ENCODE measurements at regions not wholly inside any gene's neighbourhood (a gene's known extent, or its start where the extent isn't known, plus 50 kb on each side); places are given as distances from the start of the nearest gene placed in this dataset.

DNA sequence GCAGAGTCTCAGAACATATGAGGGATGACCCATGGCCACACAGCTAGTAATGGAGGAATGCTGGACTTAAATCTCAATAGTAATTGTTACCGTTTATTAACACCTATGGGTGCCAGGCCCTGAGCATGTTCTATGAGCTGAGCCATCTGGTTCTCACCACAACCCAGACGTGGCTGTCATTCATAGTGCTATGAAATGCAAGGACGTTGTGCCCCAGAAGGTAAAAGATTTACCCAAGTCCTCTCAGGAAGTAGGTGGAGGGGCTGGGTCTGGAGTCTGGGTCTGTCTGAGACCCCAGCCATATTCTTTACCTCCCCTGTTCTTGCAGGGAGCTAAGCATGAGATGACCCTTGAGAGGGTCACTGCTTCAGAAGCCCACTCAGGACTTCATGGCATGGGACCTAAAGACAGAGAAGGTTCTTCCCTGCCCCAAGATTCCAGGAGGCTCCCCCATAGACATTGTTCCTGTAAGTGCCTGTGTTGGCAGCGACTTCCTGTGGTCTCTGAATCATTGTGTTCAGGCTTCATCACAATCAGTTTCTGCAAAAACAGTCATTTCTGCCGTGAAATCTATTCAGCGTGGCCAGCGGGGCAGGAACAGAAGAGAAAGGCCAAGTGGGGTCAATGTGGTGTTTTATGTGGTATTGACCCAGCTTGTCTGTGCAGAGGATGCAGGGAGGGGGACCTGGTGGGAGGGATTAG, 475.4 kb downstream of the PTPRU start:
- Histone ChIP-seq H2AFZ (ENCODE audit: low read length) (no peak overlapping the region), H3K9ac (ENCODE audit: low read length) (no peak overlapping the region), H4K20me1 (ENCODE audit: insufficient read depth, low read depth, low read length) (no peaks in the 10 kb centered on the region), H3K4me3 (ENCODE audit: low read length) (no peak overlapping the region), H3K36me3 (ENCODE audit: insufficient read depth, low read length) (no peaks in the 10 kb centered on the region), H3K27me3 (ENCODE audit: low read length) (no peaks in the 10 kb centered on the region), H3K4me2 (ENCODE audit: low read depth, low read length, poor library complexity, severe bottlenecking) (no peak overlapping the region), H3K9me3 (ENCODE audit: low read length) (no peaks in the 10 kb centered on the region), H3K27ac (ENCODE audit: low read length) (no peak overlapping the region), H3K4me1 (ENCODE audit: low read length) (no peaks in the 10 kb centered on the region), H3K79me2 (ENCODE audit: low read length) (no peaks in the 10 kb centered on the region), H3K9me2 (replicated peaks; ENCODE audit: insufficient read depth, low read length) (no peaks in the 10 kb centered on the region)
- no peak for DNase-seq

DNA sequence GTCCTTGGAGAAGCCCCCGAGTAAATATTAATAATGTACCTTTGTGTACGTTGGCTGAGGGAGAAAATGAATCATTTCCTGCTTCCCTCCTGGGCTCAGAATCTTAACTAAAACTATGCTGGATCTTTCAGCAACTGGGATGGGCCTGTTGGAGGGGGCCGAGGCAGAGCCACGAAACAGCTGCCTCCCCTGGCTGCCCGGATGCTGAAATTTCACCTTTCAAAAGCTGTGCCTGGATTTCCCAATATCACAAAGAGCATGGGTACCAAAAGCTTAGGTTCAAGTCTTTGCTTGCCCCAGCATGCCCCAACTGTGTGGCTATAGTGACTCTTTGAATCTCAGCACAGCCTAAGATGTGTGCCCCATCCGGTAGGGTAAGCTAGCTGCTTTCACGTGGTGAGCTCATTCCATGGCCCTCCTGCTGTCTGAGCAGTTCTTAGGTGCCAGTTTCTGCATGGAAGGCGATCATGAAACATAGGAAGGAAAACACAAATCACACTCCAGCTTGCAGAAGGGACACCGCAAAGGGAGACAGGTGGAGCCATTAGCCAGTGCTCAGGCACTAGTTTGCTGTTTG, 473.5 kb downstream of the PTPRU start:
- Histone ChIP-seq H3K27ac (ENCODE audit: low read length) (no peak overlapping the region), H4K20me1 (ENCODE audit: insufficient read depth, low read depth, low read length) (no peaks in the 10 kb centered on the region), H2AFZ (ENCODE audit: low read length) (no peak overlapping the region), H3K9me2 (replicated peaks; ENCODE audit: insufficient read depth, low read length) (no peaks in the 10 kb centered on the region), H3K4me3 (ENCODE audit: low read length) (no peak overlapping the region), H3K36me3 (ENCODE audit: insufficient read depth, low read length) (no peaks in the 10 kb centered on the region), H3K27me3 (ENCODE audit: low read length) (no peaks in the 10 kb centered on the region), H3K9me3 (ENCODE audit: low read length) (no peaks in the 10 kb centered on the region), H3K79me2 (ENCODE audit: low read length) (no peaks in the 10 kb centered on the region), H3K4me1 (ENCODE audit: low read length) (no peaks in the 10 kb centered on the region), H3K4me2 (ENCODE audit: low read depth, low read length, poor library complexity, severe bottlenecking) (no peak overlapping the region), H3K9ac (ENCODE audit: low read length) (no peak overlapping the region)
- no peak for DNase-seq

DNA sequence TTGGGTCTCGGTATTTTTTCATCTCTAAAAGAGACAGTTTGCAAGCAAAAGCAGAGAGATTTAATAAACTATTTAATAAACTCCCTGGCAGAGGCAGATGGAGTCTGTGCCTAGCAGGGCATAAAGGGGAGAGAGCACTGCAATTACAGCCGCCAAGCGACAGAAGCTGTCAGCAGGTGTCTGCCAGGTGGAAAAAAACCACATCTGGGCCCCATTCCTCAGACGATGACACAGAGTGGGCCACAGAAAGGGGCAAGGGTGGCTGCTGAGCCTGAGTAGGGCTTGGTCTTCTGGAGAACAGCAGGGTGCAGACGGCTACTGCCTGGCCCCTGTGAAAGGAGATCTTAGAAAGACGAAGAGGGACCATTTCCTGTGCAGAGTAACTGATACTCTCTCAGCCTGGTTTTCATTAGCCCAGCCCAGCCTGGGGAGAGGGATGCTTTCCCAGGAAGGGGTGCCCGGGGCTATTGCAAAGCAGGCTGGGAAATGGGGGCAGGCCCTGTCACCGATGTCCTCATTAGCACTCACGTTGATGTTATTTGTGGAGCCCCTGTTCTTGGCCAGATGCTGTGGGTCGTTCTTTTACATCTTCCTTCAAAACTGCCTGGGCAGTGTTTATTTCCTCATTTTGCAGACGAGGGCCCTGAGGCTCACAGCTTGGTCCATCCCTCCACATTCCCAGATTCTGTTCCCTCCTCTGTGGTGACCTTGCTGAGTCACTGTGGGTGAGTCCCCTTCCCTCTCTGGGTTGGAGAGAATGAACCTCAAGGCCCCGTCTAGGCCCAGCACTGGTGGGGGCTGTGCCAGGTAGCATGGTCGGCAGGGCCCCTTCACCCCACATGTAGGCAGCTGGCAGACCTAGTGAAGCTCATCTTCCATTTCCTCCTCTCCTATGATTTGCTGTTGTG, 472.7 kb downstream of the PTPRU start:
- no peaks in the 10 kb centered on the region for H3K36me3 ChIP-seq (ENCODE audit: insufficient read depth, low read length)
- no peak overlapping the region for H3K4me3 ChIP-seq (ENCODE audit: low read length)
- H3K4me2 ChIP-seq (ENCODE audit: low read depth, low read length, poor library complexity, severe bottlenecking), result no peak overlapping the region
- no peaks in the 10 kb centered on the region for H3K4me1 ChIP-seq (ENCODE audit: low read length)
- no peaks in the 10 kb centered on the region for H3K79me2 ChIP-seq (ENCODE audit: low read length)
- H3K27me3 ChIP-seq (ENCODE audit: low read length), result no peaks in the 10 kb centered on the region
- H3K9me2 ChIP-seq (replicated peaks; ENCODE audit: insufficient read depth, low read length), result no peaks in the 10 kb centered on the region
- no peak overlapping the region for H3K9ac ChIP-seq (ENCODE audit: low read length)
- H2AFZ ChIP-seq (ENCODE audit: low read length), result no peak overlapping the region
- no peak overlapping the region for H3K27ac ChIP-seq (ENCODE audit: low read length)
- no peak for DNase-seq
- H3K9me3 ChIP-seq (ENCODE audit: low read length), result no peaks in the 10 kb centered on the region
- H4K20me1 ChIP-seq (ENCODE audit: insufficient read depth, low read depth, low read length), result no peaks in the 10 kb centered on the region

DNA sequence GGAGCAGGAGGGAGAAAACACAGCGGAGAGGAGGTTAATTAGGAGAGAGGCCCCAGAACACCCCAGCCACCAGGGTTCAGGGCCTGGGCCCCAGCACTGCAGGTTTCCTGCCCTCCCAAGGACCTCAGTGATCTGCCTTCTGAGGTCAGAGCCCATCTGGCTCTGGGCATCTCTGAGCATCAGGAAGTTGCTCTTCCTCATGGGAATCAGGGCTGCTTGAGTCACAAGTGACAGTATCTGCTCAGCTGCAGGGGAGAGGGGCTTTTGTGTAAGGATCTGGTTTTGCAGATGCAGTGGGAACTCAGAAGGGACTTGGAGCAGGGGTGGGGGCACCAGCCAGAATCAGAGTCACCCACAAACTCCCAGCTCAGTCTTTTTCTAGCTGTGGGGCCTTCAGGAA, 472.1 kb downstream of the PTPRU start:
- H2AFZ ChIP-seq (ENCODE audit: low read length), result no peak overlapping the region
- H3K9me3 ChIP-seq (ENCODE audit: low read length), result no peaks in the 10 kb centered on the region
- no peaks in the 10 kb centered on the region for H3K36me3 ChIP-seq (ENCODE audit: insufficient read depth, low read length)
- no peaks in the 10 kb centered on the region for H3K4me1 ChIP-seq (ENCODE audit: low read length)
- H4K20me1 ChIP-seq (ENCODE audit: insufficient read depth, low read depth, low read length), result no peaks in the 10 kb centered on the region
- no peak overlapping the region for H3K9ac ChIP-seq (ENCODE audit: low read length)
- H3K79me2 ChIP-seq (ENCODE audit: low read length), result no peaks in the 10 kb centered on the region
- no peak overlapping the region for H3K4me3 ChIP-seq (ENCODE audit: low read length)
- no peak for DNase-seq
- H3K9me2 ChIP-seq (replicated peaks; ENCODE audit: insufficient read depth, low read length), result no peaks in the 10 kb centered on the region
- H3K27me3 ChIP-seq (ENCODE audit: low read length), result no peaks in the 10 kb centered on the region
- H3K27ac ChIP-seq (ENCODE audit: low read length), result no peak overlapping the region
- no peak overlapping the region for H3K4me2 ChIP-seq (ENCODE audit: low read depth, low read length, poor library complexity, severe bottlenecking)

DNA sequence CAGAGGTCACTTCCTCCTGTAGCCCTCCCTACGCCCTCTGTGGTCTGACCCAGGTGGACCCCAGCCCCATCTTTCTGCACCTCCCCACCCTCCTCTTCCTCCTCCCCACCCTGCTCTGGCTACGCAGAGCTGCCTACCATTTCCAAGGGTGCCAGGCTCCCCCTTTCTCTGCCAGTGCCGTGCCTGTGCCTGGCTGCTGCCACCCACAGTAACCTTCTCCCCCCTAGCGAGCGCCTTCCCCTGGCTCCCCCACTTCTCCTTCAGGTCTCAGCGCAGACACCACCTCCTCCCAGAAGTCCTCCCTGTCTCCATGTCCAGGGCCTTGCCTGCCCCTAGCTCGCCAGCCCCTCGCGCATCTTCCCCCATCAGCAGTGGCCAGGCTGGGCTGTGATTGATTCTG, 471.5 kb downstream of the PTPRU start:
- H3K27ac ChIP-seq (ENCODE audit: low read length), result no peak overlapping the region
- H3K9me2 ChIP-seq (replicated peaks; ENCODE audit: insufficient read depth, low read length), result no peaks in the 10 kb centered on the region
- no peaks in the 10 kb centered on the region for H3K4me1 ChIP-seq (ENCODE audit: low read length)
- no peaks in the 10 kb centered on the region for H3K79me2 ChIP-seq (ENCODE audit: low read length)
- H2AFZ ChIP-seq (ENCODE audit: low read length), result no peak overlapping the region
- no peak for DNase-seq
- H3K9ac ChIP-seq (ENCODE audit: low read length), result no peak overlapping the region
- no peak overlapping the region for H3K4me2 ChIP-seq (ENCODE audit: low read depth, low read length, poor library complexity, severe bottlenecking)
- no peaks in the 10 kb centered on the region for H3K27me3 ChIP-seq (ENCODE audit: low read length)
- no peaks in the 10 kb centered on the region for H3K9me3 ChIP-seq (ENCODE audit: low read length)
- no peak overlapping the region for H3K4me3 ChIP-seq (ENCODE audit: low read length)
- no peaks in the 10 kb centered on the region for H4K20me1 ChIP-seq (ENCODE audit: insufficient read depth, low read depth, low read length)
- no peaks in the 10 kb centered on the region for H3K36me3 ChIP-seq (ENCODE audit: insufficient read depth, low read length)

DNA sequence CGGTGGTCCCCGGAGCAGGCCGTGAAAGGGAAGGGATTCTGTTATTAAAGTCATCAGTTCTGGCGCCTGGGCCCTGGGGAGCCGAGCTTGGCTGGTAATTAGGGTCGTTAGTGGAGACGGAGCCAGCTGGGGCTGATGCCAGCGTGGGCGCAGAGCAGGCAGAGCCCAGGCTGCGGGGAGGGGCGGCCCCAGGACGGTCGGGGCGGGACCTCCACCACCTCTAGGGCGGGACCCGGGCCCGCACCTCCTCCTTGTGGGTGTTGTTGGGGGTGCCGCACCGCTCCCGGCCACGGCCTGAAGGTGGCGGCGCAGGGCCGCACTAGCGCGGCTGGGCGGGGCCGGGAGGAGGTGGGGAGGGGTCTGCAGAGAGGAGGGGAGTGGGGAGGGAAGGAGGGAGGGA, 470.6 kb downstream of the PTPRU start:
- H3K27ac ChIP-seq (ENCODE audit: low read length), result no peak overlapping the region
- no peaks in the 10 kb centered on the region for H3K27me3 ChIP-seq (ENCODE audit: low read length)
- H3K9ac ChIP-seq (ENCODE audit: low read length), result no peak overlapping the region
- H3K79me2 ChIP-seq (ENCODE audit: low read length), result no peaks in the 10 kb centered on the region
- H3K9me3 ChIP-seq (ENCODE audit: low read length), result no peaks in the 10 kb centered on the region
- no peaks in the 10 kb centered on the region for H3K36me3 ChIP-seq (ENCODE audit: insufficient read depth, low read length)
- H4K20me1 ChIP-seq (ENCODE audit: insufficient read depth, low read depth, low read length), result no peaks in the 10 kb centered on the region
- peak; percentile 77 for DNase-seq
- no peak overlapping the region for H2AFZ ChIP-seq (ENCODE audit: low read length)
- H3K4me1 ChIP-seq (ENCODE audit: low read length), result no peaks in the 10 kb centered on the region
- H3K4me2 ChIP-seq (ENCODE audit: low read depth, low read length, poor library complexity, severe bottlenecking), result no peak overlapping the region
- H3K9me2 ChIP-seq (replicated peaks; ENCODE audit: insufficient read depth, low read length), result no peaks in the 10 kb centered on the region
- no peak overlapping the region for H3K4me3 ChIP-seq (ENCODE audit: low read length)

DNA sequence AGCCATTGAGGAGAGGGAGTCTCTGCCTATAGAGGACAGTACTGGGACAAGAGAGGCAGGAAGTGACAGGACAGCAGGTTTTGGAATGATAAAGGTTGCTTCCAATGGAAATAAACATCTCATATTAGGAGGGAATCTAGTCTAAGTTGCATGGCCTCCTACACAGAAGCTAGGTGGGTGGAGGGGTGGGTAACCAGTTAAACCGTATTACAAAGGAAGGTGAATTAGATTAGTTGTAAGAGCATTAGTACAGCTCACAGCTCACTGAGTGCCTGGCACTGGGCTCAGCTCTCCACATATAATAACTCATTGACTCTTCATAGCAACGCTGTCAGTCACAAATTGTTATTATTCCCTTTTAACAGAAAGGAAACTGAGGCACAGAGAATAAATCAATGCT, 468.1 kb downstream of the PTPRU start:
- Histone ChIP-seq H3K4me1 (ENCODE audit: low read length) (no peaks in the 10 kb centered on the region), H3K4me3 (ENCODE audit: low read length) (no peak overlapping the region), H4K20me1 (ENCODE audit: insufficient read depth, low read depth, low read length) (no peaks in the 10 kb centered on the region), H2AFZ (ENCODE audit: low read length) (no peak overlapping the region), H3K9me2 (replicated peaks; ENCODE audit: insufficient read depth, low read length) (no peaks in the 10 kb centered on the region), H3K9me3 (ENCODE audit: low read length) (no peaks in the 10 kb centered on the region), H3K36me3 (ENCODE audit: insufficient read depth, low read length) (no peaks in the 10 kb centered on the region), H3K27me3 (ENCODE audit: low read length) (no peaks in the 10 kb centered on the region), H3K27ac (ENCODE audit: low read length) (no peak overlapping the region), H3K79me2 (ENCODE audit: low read length) (no peaks in the 10 kb centered on the region), H3K9ac (ENCODE audit: low read length) (no peak overlapping the region), H3K4me2 (ENCODE audit: low read depth, low read length, poor library complexity, severe bottlenecking) (no peak overlapping the region)
- no peak for DNase-seq

DNA sequence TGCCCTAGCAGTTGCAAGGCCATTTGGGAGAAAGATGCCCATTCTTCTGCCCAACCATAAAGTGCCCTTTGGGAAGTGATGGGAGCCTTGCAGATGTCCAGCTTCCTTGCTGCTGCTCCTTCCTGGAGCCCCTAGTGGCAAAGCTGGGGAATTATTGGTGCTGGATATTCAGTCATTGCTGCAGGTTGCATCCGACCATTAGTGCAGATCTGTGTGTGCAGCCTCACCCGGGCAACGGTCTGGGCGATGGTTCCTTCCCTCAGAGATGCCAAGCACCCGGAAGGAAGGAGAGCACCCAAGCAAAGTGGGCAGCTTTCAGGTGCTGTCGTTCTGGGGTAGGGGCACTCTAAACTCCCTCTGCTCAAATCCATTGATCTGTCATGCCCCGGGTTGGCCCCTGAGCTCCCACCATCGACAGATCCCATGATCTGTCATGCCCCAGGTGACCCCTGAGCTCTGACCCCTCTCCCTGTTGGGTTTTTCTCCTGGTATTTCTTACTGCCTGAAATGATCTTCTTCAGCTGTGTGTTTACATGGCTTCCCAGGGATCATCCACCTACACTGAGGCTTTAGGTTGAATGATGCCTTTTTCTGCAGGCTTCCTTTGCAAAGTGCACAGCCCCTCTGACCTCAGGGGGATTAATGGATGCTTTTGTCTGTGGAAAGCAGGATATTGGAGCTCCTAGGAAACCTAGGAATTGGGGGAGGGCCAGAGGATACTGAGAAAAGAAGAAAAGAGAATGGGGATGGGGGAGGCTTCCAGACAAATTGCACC, 467.5 kb downstream of the PTPRU start:
- Histone ChIP-seq H3K27me3 (ENCODE audit: low read length) (no peaks in the 10 kb centered on the region), H3K4me2 (ENCODE audit: low read depth, low read length, poor library complexity, severe bottlenecking) (no peak overlapping the region), H3K27ac (ENCODE audit: low read length) (no peak overlapping the region), H3K79me2 (ENCODE audit: low read length) (no peaks in the 10 kb centered on the region), H2AFZ (ENCODE audit: low read length) (no peak overlapping the region), H3K9me2 (replicated peaks; ENCODE audit: insufficient read depth, low read length) (no peaks in the 10 kb centered on the region), H3K4me1 (ENCODE audit: low read length) (no peaks in the 10 kb centered on the region), H3K9ac (ENCODE audit: low read length) (no peak overlapping the region), H4K20me1 (ENCODE audit: insufficient read depth, low read depth, low read length) (no peaks in the 10 kb centered on the region), H3K4me3 (ENCODE audit: low read length) (no peak overlapping the region), H3K36me3 (ENCODE audit: insufficient read depth, low read length) (no peaks in the 10 kb centered on the region), H3K9me3 (ENCODE audit: low read length) (no peaks in the 10 kb centered on the region)
- peak; percentile 46 for DNase-seq
